Lung (tissue), 11 donors: ENCODE measurements at regions not wholly inside any gene's neighbourhood (a gene's known extent, or its start where the extent isn't known, plus 50 kb on each side); places are given as distances from the start of the nearest gene placed in this dataset.

Experiments
- ATAC-seq: fragments of 200-7000 bp; cut with Tn5 transposase; one replicate; pipeline ENCODE4 v1.9.1; 2020; ENCODE audit warnings: moderate number of reproducible peaks; ENCODE audit not compliant: insufficient read depth, low FRiP score
- DNase-seq, 3 donors: peaks; one replicate each; pipeline ENCODE4 v3.0.0-alpha.2; 2013 to 2017
- H3K27ac ChIP-seq, 2 donors: one replicate each; pipeline ENCODE4 v1.5.1; 2013; ENCODE audit warnings: mild to moderate bottlenecking in 2 of 2, moderate library complexity in 2 of 2, control low read depth in 1 of 2, inconsistent platforms in 1 of 2, low read depth in 1 of 2, low read length in 1 of 2
- H3K27me3 ChIP-seq, 3 donors: one replicate each; pipeline ENCODE4 v1.5.1; 2013; ENCODE audit warnings: low read length in 2 of 3; ENCODE audit not compliant: control insufficient read depth in 3 of 3, insufficient read depth in 3 of 3
- H3K36me3 ChIP-seq, 4 donors: one replicate each; pipeline ENCODE4 v1.5.1; 2013; ENCODE audit warnings: low read length in 4 of 4, mild to moderate bottlenecking in 1 of 4, moderate library complexity in 1 of 4; ENCODE audit not compliant: control insufficient read depth in 4 of 4, insufficient read depth in 4 of 4
- H3K4me1 ChIP-seq, 5 donors: one replicate each; pipeline ENCODE4 v1.5.1; 2013; ENCODE audit warnings: low read length in 5 of 5, mild to moderate bottlenecking in 2 of 5, moderate library complexity in 1 of 5; ENCODE audit not compliant: control insufficient read depth in 5 of 5, insufficient read depth in 5 of 5
- H3K4me3 ChIP-seq: one replicate; pipeline ENCODE4 v1.5.1; 2013; ENCODE audit warnings: mild to moderate bottlenecking, control low read depth, moderate library complexity
- H3K9ac ChIP-seq, 2 donors: one replicate each; pipeline ENCODE4 v1.5.1; 2013; ENCODE audit warnings: low read length in 2 of 2, control low read depth in 1 of 2; ENCODE audit not compliant: insufficient read depth in 1 of 2
- H3K9me3 ChIP-seq, 4 donors: one replicate each; pipeline ENCODE4 v1.5.1; 2013; ENCODE audit warnings: low read length in 3 of 4, mild to moderate bottlenecking in 1 of 4, moderate library complexity in 1 of 4; ENCODE audit not compliant: control insufficient read depth in 4 of 4, insufficient read depth in 3 of 4
- WGBS, 2 donors: extraction: QIAGEN DNeasy Blood & Tissue Kit; methylation state at CpG; one replicate each; pipeline ENCODE4 v1.1.7; 2013; 5-methylcytosine and 5-hydroxymethylcytosine counted together
- TF ChIP-seq, protein P1 (sequence below): IDR thresholded peaks from 2 replicates; pipeline ENCODE4 v1.5.1; 2012; ENCODE audit warnings: mild to moderate bottlenecking; ENCODE audit errors: control extremely low read depth, extremely low read depth
- donor health status: control.
- donor health status: control.
- donor health status: Bipolar disorder and iron deficiency.
- donor health status: healthy.
- donor health status: DM: yes; HTN: yes; CAD: no.

DNA sequence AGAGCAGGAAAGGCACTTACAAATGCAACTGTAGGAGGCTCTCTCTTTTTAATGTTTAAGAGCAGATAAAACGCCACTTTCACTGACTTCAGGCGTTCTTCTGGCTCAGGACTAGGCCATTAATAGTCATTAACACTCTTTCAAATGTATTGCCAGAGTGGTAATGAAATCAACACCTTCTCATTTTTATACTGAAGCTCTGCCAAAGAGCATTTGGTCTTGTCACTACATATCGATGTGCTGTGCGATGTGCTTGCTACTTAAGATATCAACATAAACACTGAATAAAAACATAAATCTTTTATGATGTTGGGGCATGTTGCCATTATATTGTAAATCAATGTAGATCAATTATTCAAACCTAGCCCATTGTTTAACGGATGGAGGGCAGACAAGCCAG lies 634.7 kb downstream of the ARL4A start:
- Histone ChIP-seq H3K36me3 (no peaks in the 10 kb centered on the region), H3K9me3 (no peaks in the 10 kb centered on the region), H3K4me1 (no peaks in the 10 kb centered on the region), H3K9ac (no peak overlapping the region), H3K4me3 (no peak overlapping the region), H3K27ac (no peak overlapping the region), H3K27me3 (no peaks in the 10 kb centered on the region)
- TF ChIP-seq, protein P1, sequence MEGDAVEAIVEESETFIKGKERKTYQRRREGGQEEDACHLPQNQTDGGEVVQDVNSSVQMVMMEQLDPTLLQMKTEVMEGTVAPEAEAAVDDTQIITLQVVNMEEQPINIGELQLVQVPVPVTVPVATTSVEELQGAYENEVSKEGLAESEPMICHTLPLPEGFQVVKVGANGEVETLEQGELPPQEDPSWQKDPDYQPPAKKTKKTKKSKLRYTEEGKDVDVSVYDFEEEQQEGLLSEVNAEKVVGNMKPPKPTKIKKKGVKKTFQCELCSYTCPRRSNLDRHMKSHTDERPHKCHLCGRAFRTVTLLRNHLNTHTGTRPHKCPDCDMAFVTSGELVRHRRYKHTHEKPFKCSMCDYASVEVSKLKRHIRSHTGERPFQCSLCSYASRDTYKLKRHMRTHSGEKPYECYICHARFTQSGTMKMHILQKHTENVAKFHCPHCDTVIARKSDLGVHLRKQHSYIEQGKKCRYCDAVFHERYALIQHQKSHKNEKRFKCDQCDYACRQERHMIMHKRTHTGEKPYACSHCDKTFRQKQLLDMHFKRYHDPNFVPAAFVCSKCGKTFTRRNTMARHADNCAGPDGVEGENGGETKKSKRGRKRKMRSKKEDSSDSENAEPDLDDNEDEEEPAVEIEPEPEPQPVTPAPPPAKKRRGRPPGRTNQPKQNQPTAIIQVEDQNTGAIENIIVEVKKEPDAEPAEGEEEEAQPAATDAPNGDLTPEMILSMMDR = no peak
- ATAC-seq (no peak), DNase-seq (peak in 2 of 3 donors; percentile 2 to 26)
- 53 to 62% methylated on average over 5 of the region's 5 CpGs for WGBS, 2 donors

DNA sequence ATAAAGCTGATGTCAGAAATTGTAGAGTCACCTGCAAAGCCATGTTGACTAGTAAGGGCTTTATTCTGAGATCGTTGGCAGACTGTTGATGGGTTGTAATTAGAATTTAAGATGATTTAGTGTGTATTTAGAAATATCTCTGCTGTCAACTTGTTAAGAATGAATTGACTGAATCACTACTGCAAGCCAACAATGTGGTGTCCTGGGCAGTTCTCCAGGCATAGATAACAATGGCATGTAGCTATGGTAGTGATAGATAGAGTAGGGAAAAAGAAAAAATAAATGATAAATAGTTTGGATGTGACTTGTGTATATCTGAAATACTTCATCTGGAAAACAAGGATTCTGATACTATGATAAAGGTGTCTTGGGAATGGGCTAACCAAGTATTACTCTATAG lies 640.2 kb downstream of the ARL4A start:
- Histone ChIP-seq H3K4me1 (no peaks in the 10 kb centered on the region), H3K9ac (no peak overlapping the region), H3K36me3 (no peaks in the 10 kb centered on the region), H3K27ac (no peak overlapping the region), H3K9me3 (no peaks in the 10 kb centered on the region), H3K27me3 (no peaks in the 10 kb centered on the region), H3K4me3 (no peak overlapping the region)
- ATAC-seq (no peak), DNase-seq (no peak)
- WGBS, 2 donors = 51 to 67% methylated on average over 1 of the region's 1 CpG
- TF ChIP-seq, protein P1 = no peak

DNA sequence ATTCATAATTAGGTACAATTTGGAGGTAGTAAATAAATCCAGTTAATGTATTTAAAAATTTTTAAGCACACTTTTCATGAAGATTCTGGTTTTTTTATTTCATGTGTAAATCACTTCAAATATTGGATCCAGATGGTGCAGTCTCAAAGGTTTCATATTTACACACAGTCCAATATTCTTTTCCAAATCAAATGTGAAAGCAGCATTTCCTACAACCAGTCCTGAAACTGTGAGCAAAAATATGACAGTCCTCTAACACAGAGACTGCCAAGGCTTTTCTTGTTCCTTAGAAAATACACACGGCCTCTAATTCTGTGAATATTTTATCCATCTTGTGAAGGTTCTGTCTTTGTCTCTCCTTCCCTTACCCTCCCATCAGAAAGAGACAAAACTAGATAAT lies 645.9 kb downstream of the ARL4A start:
- no peaks in the 10 kb centered on the region for H3K36me3 ChIP-seq
- ATAC-seq (no peak), DNase-seq (no peak)
- H3K9me3 ChIP-seq = no peaks in the 10 kb centered on the region
- TF ChIP-seq, protein P1 = no peak
- no peak overlapping the region for H3K27ac ChIP-seq
- 59 to 86% methylated on average over 1 of the region's 1 CpG for WGBS, 2 donors
- no peak overlapping the region for H3K4me3 ChIP-seq
- H3K4me1 ChIP-seq = no peaks in the 10 kb centered on the region
- H3K9ac ChIP-seq = no peak overlapping the region
- no peaks in the 10 kb centered on the region for H3K27me3 ChIP-seq

DNA sequence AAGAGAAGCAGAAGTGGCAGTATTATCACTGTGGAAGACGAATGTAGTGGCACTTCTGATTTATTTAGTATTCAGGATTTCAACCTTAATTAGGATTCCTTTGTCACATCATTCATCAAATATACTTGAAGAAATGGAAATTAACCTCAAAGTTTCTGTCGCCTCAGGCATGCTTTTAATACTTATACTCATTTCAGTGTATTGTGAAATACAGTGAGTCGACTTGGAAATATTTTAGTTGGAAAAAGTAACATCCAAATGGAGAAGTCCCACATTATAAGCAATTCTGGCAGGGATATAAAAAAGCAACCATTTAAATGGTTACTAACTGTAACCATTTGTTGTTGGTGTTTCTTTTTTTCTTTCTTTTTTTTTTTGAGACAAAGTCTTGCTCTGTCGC lies 648.8 kb downstream of the ARL4A start:
- no peak overlapping the region for H3K27ac ChIP-seq
- H3K27me3 ChIP-seq = no peaks in the 10 kb centered on the region
- H3K4me1 ChIP-seq = no peaks in the 10 kb centered on the region
- ATAC-seq = no peak
- H3K4me3 ChIP-seq = no peak overlapping the region
- H3K36me3 ChIP-seq = no peaks in the 10 kb centered on the region
- TF ChIP-seq, protein P1 = no peak
- WGBS, 2 donors = 53 to 66% methylated on average over 4 of the region's 4 CpGs
- no peaks in the 10 kb centered on the region for H3K9me3 ChIP-seq
- no peak for DNase-seq
- H3K9ac ChIP-seq = no peak overlapping the region
